IPS-11a (cell line): ENCODE measurements at regions not wholly inside any gene's neighbourhood (a gene's known extent, or its start where the extent isn't known, plus 50 kb on each side); places are given as distances from the start of the nearest gene placed in this dataset.
"Not testable (repeated sequence)": the region's sequence is repeated elsewhere in the genome, so short reads cannot be mapped to it uniquely, and the experiment has no call there.

ENCODE experiments used
- H3K4me3 ChIP-seq: one replicate; pipeline ENCODE4 v1.5.1; 2013; ENCODE audit warnings: low read depth, low read length, control low read depth

GRCh38 chr5:36778336-36778735 is 98.2 kb upstream of the NIPBL start:
- no peak overlapping the region for H3K4me3 ChIP-seq

- not testable (repeated sequence) for H3K4me3 ChIP-seq
Observed at GRCh38 chr5:36782612-36783011, 94.0 kb upstream of the NIPBL start.

GRCh38 chr5:36786448-36787012 is 90.0 kb upstream of the NIPBL start:
- H3K4me3 ChIP-seq, result no peak overlapping the region

GRCh38 chr5:36787365-36788093 is 89.0 kb upstream of the NIPBL start:
- H3K4me3 ChIP-seq, result no peak overlapping the region

- no peak overlapping the region for H3K4me3 ChIP-seq
Observed at GRCh38 chr5:36790847-36791246, 85.7 kb upstream of the NIPBL start.

- H3K4me3 ChIP-seq, result no peak overlapping the region
Observed at GRCh38 chr5:36792560-36793180, 83.9 kb upstream of the NIPBL start.

GRCh38 chr5:36795366-36795765 is 81.2 kb upstream of the NIPBL start:
- H3K4me3 ChIP-seq, result no peak overlapping the region

GRCh38 chr5:36796155-36796554 is 80.4 kb upstream of the NIPBL start:
- H3K4me3 ChIP-seq, result no peak overlapping the region

- no peak overlapping the region for H3K4me3 ChIP-seq
Observed at GRCh38 chr5:36801523-36801922, 75.0 kb upstream of the NIPBL start.

- no peak overlapping the region for H3K4me3 ChIP-seq
Observed at GRCh38 chr5:36802187-36802586, 74.4 kb upstream of the NIPBL start.

GRCh38 chr5:36813249-36813648 is 63.3 kb upstream of the NIPBL start:
- not testable (repeated sequence) for H3K4me3 ChIP-seq

GRCh38 chr5:36815871-36816270 is 60.7 kb upstream of the NIPBL start:
- no peak overlapping the region for H3K4me3 ChIP-seq

GRCh38 chr5:36820900-36821299 is 55.7 kb upstream of the NIPBL start:
- H3K4me3 ChIP-seq, result no peak overlapping the region

- no peak overlapping the region for H3K4me3 ChIP-seq
Observed at GRCh38 chr5:36826694-36827093, 49.9 kb upstream of the NIPBL start.
